ENCODE measurements at regions not wholly inside any gene's neighbourhood (a gene's known extent, or its start where the extent isn't known, plus 50 kb on each side); places are given as distances from the start of the nearest gene placed in this dataset.

- H2BK120ac ChIP-seq (ENCODE audit: low read depth, low read length): no peak overlapping the region
- ChIA-PET POLR2A (ENCODE audit: unreplicated experiment) (no interaction called here), CTCF (no interaction called here)
- H3K18ac ChIP-seq (ENCODE audit: low read depth, low read length): no peak overlapping the region
- H3K4ac ChIP-seq (ENCODE audit: low read depth, low read length): no peak overlapping the region
- no peak overlapping the region for H4K8ac ChIP-seq (ENCODE audit: low read depth in 2 of 2, low read length in 2 of 2)
- no peaks in the 10 kb centered on the region for H4K20me1 ChIP-seq (ENCODE audit: insufficient read depth, low read length)
- H2BK15ac ChIP-seq (ENCODE audit: low read depth, low read length): no peak overlapping the region
- ATAC-seq (ENCODE audit: low read depth) (no peak), DNase-seq (no peak)
- H3K27ac ChIP-seq (ENCODE audit: insufficient read depth, low read length): no peak overlapping the region
- no peak overlapping the region for H3K4me2 ChIP-seq (ENCODE audit: low read depth, low read length)
- no peaks in the 10 kb centered on the region for H3K79me1 ChIP-seq (ENCODE audit: low read depth in 1 of 2, low read length in 2 of 2)
- TF ChIP-seq USF2 (IDR thresholded peaks at IDR 0.05; ENCODE audit: low read depth, low read length) (no peak), FOS (IDR thresholded peaks at IDR 0.05; ENCODE audit: low read depth, low read length) (no peak)
- H2BK5ac ChIP-seq (ENCODE audit: low read depth, low read length, poor library complexity, severe bottlenecking): no peak overlapping the region
- H3K14ac ChIP-seq (replicated peaks; ENCODE audit: low read depth, low read length): no peak overlapping the region
- in situ Hi-C loops (cut with MboI; ENCODE audit: low sequenced_read_pairs): no loop called here
- H3K27me3 ChIP-seq (ENCODE audit: control insufficient read depth, insufficient read depth, low read length): no peaks in the 10 kb centered on the region
- H3K9me1 ChIP-seq (ENCODE audit: insufficient read depth, low read length): no peaks in the 10 kb centered on the region
- H3K23ac ChIP-seq (ENCODE audit: low read depth, low read length): no peak overlapping the region
- dilution Hi-C loops (cut with HindIII; ENCODE audit: low sequenced_read_pairs, unreplicated experiment): no loop called here
- no peak overlapping the region for H3K4me3 ChIP-seq (ENCODE audit: insufficient read depth, low read depth, low read length)
- no peak overlapping the region for H4K5ac ChIP-seq (ENCODE audit: low read depth, low read length)
- no peak overlapping the region for H2AFZ ChIP-seq (replicated peaks; ENCODE audit: low read length, poor library complexity)
- H3K9me3 ChIP-seq (ENCODE audit: control insufficient read depth, insufficient read depth, low read length): peaks cover 24% of the 10 kb centered on the region
- no TSS peak for BruUV-seq (replicated peaks)
- H2BK20ac ChIP-seq (ENCODE audit: low read depth, low read length): no peak overlapping the region
- H4K91ac ChIP-seq (ENCODE audit: insufficient read depth, low read depth, low read length): no peak overlapping the region
- no CpG with 5 or more reads among the region's 5 CpGs for WGBS, 2 experiments (ENCODE audit: extremely low coverage in 2 of 2, insufficient read length in 1 of 2)
- H3K36me3 ChIP-seq (ENCODE audit: control insufficient read depth, insufficient read depth, low read length): no peaks in the 10 kb centered on the region
- no peaks in the 10 kb centered on the region for H3K4me1 ChIP-seq (ENCODE audit: control insufficient read depth, insufficient read depth, low read length)
- H3K56ac ChIP-seq (ENCODE audit: extremely low read depth, insufficient read depth, low read length): no peak overlapping the region
- H2AK9ac ChIP-seq (replicated peaks; ENCODE audit: low read depth, low read length, poor library complexity): no peak overlapping the region
- intact Hi-C loops (cut with micrococcal nuclease): no loop called here
- no peak overlapping the region for H2AK5ac ChIP-seq (ENCODE audit: low read depth, low read length)
- H3K9ac ChIP-seq (ENCODE audit: low read depth, low read length): no peak overlapping the region
Observed at GRCh38 chrX:1109580-1110119, 102.8 kb downstream of the CRLF2 start.
